Hepatocyte (in vitro differentiated cells): ENCODE measurements at regions not wholly inside any gene's neighbourhood (a gene's known extent, or its start where the extent isn't known, plus 50 kb on each side); places are given as distances from the start of the nearest gene placed in this dataset.

Experiments used
- DNase-seq: peaks from one replicate; pipeline ENCODE4 v3.0.0-alpha.2; 2016; ENCODE audit warnings: low spot score
- H2AFZ ChIP-seq: fragments of 200-600 bp; sonication (generic); 2 replicates; pipeline ENCODE4 v1.6.0; 2016; ENCODE audit warnings: antibody characterized with exemption, mild to moderate bottlenecking
- H3K27ac ChIP-seq: fragments of 200-600 bp; sonication (generic); 2 replicates; pipeline ENCODE4 v1.5.1; 2016; ENCODE audit warnings: mild to moderate bottlenecking
- H3K27me3 ChIP-seq: fragments of 200-600 bp; sonication (generic); 2 replicates; pipeline ENCODE4 v1.6.1; 2016
- H3K36me3 ChIP-seq: fragments of 200-600 bp; sonication (generic); replicated peaks from 2 replicates; pipeline ENCODE4 v1.5.1; 2016; ENCODE audit warnings: low read depth; ENCODE audit not compliant: insufficient read depth
- H3K4me1 ChIP-seq: fragments of 200-600 bp; sonication (generic); 2 replicates; pipeline ENCODE4 v1.5.1; 2016; ENCODE audit warnings: mild to moderate bottlenecking, moderate library complexity; ENCODE audit not compliant: insufficient read depth
- H3K4me2 ChIP-seq: fragments of 200-600 bp; sonication (generic); 2 replicates; pipeline ENCODE4 v1.6.0; 2016
- H3K4me3 ChIP-seq: fragments of 200-600 bp; sonication (generic); 2 replicates; pipeline ENCODE4 v1.5.1; 2016; ENCODE audit warnings: mild to moderate bottlenecking
- H3K79me2 ChIP-seq: fragments of 200-600 bp; sonication (generic); 2 replicates; pipeline ENCODE4 v1.6.0; 2017; ENCODE audit warnings: mild to moderate bottlenecking
- H3K9me2 ChIP-seq: fragments of 200-600 bp; sonication (generic); replicated peaks from 2 replicates; pipeline ENCODE4 v1.6.0; 2017; ENCODE audit warnings: mild to moderate bottlenecking; ENCODE audit not compliant: insufficient read depth
- H3K9me3 ChIP-seq: fragments of 200-600 bp; sonication (generic); 2 replicates; pipeline ENCODE4 v1.5.1; 2016; ENCODE audit warnings: low read depth, mild to moderate bottlenecking
- H4K20me1 ChIP-seq: fragments of 200-600 bp; sonication (generic); 2 replicates; pipeline ENCODE4 v1.6.0; 2016; ENCODE audit warnings: mild to moderate bottlenecking; ENCODE audit not compliant: insufficient read depth, poor library complexity, severe bottlenecking
- EZH2 ChIP-seq: fragments of 200-600 bp; sonication (generic); IDR thresholded peaks from 2 replicates; pipeline ENCODE4 v1.6.1; 2016; ENCODE audit warnings: antibody characterized with exemption, mild to moderate bottlenecking, borderline replicate concordance
- EZH2phosphoT487 ChIP-seq: fragments of 200-600 bp; sonication (generic); IDR thresholded peaks from one replicate; pipeline ENCODE4 v1.6.1; 2018; ENCODE audit warnings: antibody characterized with exemption, mild to moderate bottlenecking, low read depth, moderate library complexity; ENCODE audit not compliant: unreplicated experiment, severe bottlenecking
- WGBS: methylation state at CpG from one replicate; pipeline ENCODE4 v1.1.6; 2016; ENCODE audit warnings: low lambda C conversion rate; ENCODE audit errors: missing lambda C conversion rate; 5-methylcytosine and 5-hydroxymethylcytosine counted together
- TF ChIP-seq, protein P1 (sequence below): fragments of 200-600 bp; sonication (generic); IDR thresholded peaks from 2 replicates; pipeline ENCODE4 v1.5.1; 2016; ENCODE audit warnings: antibody characterized with exemption, mild to moderate bottlenecking; ENCODE audit not compliant: poor library complexity

- no peak for TF ChIP-seq EZH2phosphoT487
- TF ChIP-seq EZH2: no peak
- TF ChIP-seq, protein P1, sequence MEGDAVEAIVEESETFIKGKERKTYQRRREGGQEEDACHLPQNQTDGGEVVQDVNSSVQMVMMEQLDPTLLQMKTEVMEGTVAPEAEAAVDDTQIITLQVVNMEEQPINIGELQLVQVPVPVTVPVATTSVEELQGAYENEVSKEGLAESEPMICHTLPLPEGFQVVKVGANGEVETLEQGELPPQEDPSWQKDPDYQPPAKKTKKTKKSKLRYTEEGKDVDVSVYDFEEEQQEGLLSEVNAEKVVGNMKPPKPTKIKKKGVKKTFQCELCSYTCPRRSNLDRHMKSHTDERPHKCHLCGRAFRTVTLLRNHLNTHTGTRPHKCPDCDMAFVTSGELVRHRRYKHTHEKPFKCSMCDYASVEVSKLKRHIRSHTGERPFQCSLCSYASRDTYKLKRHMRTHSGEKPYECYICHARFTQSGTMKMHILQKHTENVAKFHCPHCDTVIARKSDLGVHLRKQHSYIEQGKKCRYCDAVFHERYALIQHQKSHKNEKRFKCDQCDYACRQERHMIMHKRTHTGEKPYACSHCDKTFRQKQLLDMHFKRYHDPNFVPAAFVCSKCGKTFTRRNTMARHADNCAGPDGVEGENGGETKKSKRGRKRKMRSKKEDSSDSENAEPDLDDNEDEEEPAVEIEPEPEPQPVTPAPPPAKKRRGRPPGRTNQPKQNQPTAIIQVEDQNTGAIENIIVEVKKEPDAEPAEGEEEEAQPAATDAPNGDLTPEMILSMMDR: no peak
- WGBS: 92% methylated on average over 4 of the region's 4 CpGs
- no peak overlapping the region for H3K27ac ChIP-seq
These were observed 282.8 kb downstream of the ZEB2 start for GRCh38 chr2:144237108-144237507.

GRCh38 chr2:144235050-144235449 is 284.9 kb downstream of the ZEB2 start:
- no peaks in the 10 kb centered on the region for H3K4me1 ChIP-seq
- no peak overlapping the region for H3K27ac ChIP-seq
- H3K36me3 ChIP-seq: no peaks in the 10 kb centered on the region
- no peaks in the 10 kb centered on the region for H3K27me3 ChIP-seq
- no peak overlapping the region for H2AFZ ChIP-seq
- no peaks in the 10 kb centered on the region for H3K79me2 ChIP-seq
- TF ChIP-seq EZH2 (no peak), EZH2phosphoT487 (no peak)
- TF ChIP-seq, protein P1: no peak
- no peak overlapping the region for H3K4me2 ChIP-seq
- DNase-seq: no peak
- H3K4me3 ChIP-seq: no peak overlapping the region
- no peaks in the 10 kb centered on the region for H4K20me1 ChIP-seq
- no peaks in the 10 kb centered on the region for H3K9me3 ChIP-seq
- WGBS: 58% methylated on average over 1 of the region's 1 CpG
- H3K9me2 ChIP-seq: no peaks in the 10 kb centered on the region

More at GRCh38 chr2:144237108-144237507, 282.8 kb downstream of the ZEB2 start:
- H4K20me1 ChIP-seq: no peaks in the 10 kb centered on the region
- no peaks in the 10 kb centered on the region for H3K36me3 ChIP-seq
- H3K9me2 ChIP-seq: no peaks in the 10 kb centered on the region
- DNase-seq: no peak
- H3K4me3 ChIP-seq: no peak overlapping the region
- peaks cover 9% of the 10 kb centered on the region for H3K4me1 ChIP-seq
- H3K4me2 ChIP-seq: no peak overlapping the region
- no peaks in the 10 kb centered on the region for H3K27me3 ChIP-seq
- no peak overlapping the region for H2AFZ ChIP-seq
- H3K9me3 ChIP-seq: no peaks in the 10 kb centered on the region
- no peaks in the 10 kb centered on the region for H3K79me2 ChIP-seq

DNA sequence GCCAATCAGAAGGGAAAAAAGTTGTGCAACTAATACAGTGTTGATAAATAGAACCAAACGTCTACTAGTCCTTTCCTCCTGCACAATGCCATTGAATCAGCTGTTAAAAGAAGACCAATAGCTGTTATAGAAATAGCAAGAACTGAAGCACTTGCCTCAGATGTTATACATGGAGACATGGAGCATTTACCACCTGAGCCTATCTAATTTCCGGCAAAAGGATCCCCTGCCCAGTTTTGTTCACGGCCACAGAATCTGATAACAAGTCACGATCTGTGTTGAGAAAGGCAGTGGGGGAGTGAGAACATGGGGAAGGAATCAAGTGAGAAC is 285.4 kb downstream of the ZEB2 start:
- Histone ChIP-seq H3K9me3 (no peaks in the 10 kb centered on the region), H3K79me2 (no peaks in the 10 kb centered on the region), H2AFZ (no peak overlapping the region), H3K4me3 (no peak overlapping the region), H3K27ac (no peak overlapping the region), H3K36me3 (no peaks in the 10 kb centered on the region), H3K4me2 (no peak overlapping the region), H3K9me2 (no peaks in the 10 kb centered on the region), H4K20me1 (no peaks in the 10 kb centered on the region), H3K27me3 (no peaks in the 10 kb centered on the region), H3K4me1 (no peaks in the 10 kb centered on the region)
- no peak for DNase-seq
- 73% methylated on average over 4 of the region's 4 CpGs for WGBS
- no peak for TF ChIP-seq EZH2
- TF ChIP-seq EZH2phosphoT487: no peak

DNA sequence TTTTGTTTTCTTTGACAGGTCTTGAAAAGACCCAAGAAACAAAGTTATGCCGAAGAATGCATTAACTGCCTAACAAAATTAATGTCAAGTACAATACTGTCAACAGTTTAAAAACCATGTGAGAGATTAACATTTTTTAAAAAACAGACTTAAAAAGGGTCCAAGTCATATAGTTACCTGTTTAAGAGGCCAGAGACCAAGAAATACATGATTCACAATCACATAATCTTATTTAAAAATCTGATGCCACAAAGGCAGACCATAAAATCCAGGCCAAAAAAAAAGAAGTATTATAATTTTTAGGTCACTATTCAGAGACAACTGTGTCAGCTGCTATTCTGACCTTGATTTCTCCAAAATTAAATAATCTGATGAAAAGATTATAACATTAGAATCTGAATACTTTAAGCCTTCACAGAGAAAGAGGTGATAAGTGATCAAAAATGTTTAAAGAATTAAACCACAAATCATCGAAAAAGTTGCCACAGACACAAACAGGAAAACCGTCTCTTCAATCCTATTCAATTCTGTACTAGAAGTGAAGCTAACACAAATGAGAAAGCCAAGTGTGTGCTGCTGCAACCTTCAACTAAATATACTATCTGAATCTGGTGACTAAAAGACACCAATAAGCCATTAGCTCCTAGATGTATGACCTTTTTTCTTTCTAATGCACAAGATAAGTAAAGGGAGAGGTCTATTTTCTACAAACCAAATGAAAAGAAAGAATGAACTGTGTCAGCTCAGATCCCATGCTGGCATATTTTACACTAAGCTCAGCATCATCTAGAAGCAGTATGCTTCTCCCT is 286.0 kb downstream of the ZEB2 start:
- no peaks in the 10 kb centered on the region for H3K79me2 ChIP-seq
- H3K9me3 ChIP-seq: no peaks in the 10 kb centered on the region
- no peak overlapping the region for H2AFZ ChIP-seq
- H3K4me1 ChIP-seq: no peaks in the 10 kb centered on the region
- no peak overlapping the region for H3K4me3 ChIP-seq
- no peaks in the 10 kb centered on the region for H4K20me1 ChIP-seq
- DNase-seq: no peak
- H3K27ac ChIP-seq: no peak overlapping the region
- no peaks in the 10 kb centered on the region for H3K27me3 ChIP-seq
- H3K36me3 ChIP-seq: no peaks in the 10 kb centered on the region
- TF ChIP-seq EZH2 (no peak), EZH2phosphoT487 (no peak)
- TF ChIP-seq, protein P1: no peak
- H3K4me2 ChIP-seq: no peak overlapping the region
- H3K9me2 ChIP-seq: no peaks in the 10 kb centered on the region
- WGBS: 86% methylated on average over 3 of the region's 3 CpGs
